ENCODE measurements at regions not wholly inside any gene's neighbourhood (a gene's known extent, or its start where the extent isn't known, plus 50 kb on each side); places are given as distances from the start of the nearest gene placed in this dataset.

DNA sequence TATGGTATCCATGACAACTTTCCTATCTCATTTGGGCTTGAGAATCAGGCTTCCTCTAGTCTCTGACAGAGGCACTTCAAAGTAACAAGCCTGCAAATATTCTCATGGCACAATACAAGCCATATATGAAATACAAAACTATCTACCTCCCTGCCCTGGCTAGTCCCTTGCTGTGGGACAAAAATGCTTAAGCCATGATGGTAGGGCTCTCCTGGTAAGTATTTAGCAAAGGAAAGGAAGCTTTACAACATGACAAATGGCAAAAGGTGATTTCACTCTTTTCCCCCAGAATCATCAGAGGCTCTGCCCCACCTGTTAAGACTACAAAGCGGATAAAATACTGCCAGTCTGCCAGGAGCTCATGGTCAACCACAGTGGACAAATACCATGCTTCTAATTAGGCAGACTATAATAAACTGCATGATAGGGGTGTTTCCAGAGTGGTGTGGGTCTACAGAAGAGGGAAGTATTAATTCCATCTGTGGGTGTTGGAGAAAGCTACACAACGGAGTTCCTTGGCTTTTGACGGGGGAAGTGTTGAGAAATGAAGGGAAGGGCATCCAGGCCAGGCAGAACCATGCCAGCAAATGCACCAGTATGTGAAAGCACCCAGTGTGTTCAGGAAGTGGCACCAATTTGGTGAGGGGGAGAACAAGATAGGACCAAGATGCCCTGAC lies 92.9 kb downstream of the SPTSSA start:
- TF ChIP-seq, protein P1, sequence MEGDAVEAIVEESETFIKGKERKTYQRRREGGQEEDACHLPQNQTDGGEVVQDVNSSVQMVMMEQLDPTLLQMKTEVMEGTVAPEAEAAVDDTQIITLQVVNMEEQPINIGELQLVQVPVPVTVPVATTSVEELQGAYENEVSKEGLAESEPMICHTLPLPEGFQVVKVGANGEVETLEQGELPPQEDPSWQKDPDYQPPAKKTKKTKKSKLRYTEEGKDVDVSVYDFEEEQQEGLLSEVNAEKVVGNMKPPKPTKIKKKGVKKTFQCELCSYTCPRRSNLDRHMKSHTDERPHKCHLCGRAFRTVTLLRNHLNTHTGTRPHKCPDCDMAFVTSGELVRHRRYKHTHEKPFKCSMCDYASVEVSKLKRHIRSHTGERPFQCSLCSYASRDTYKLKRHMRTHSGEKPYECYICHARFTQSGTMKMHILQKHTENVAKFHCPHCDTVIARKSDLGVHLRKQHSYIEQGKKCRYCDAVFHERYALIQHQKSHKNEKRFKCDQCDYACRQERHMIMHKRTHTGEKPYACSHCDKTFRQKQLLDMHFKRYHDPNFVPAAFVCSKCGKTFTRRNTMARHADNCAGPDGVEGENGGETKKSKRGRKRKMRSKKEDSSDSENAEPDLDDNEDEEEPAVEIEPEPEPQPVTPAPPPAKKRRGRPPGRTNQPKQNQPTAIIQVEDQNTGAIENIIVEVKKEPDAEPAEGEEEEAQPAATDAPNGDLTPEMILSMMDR (IDR thresholded peaks at IDR 0.05) = no peak
- TF ChIP-seq POLR2A (IDR thresholded peaks at IDR 0.05) = no peak

Measured in Peyer's patch (tissue), 4 donors.